GM19035 (cell line): ENCODE measurements at regions not wholly inside any gene's neighbourhood (a gene's known extent, or its start where the extent isn't known, plus 50 kb on each side); places are given as distances from the start of the nearest gene placed in this dataset.

ENCODE experiments used
- ATAC-seq: cut with Tn5 transposase; IDR thresholded peaks from one replicate; pipeline ENCODE4 v1.9.1; 2021; ENCODE audit not compliant: unreplicated experiment

DNA sequence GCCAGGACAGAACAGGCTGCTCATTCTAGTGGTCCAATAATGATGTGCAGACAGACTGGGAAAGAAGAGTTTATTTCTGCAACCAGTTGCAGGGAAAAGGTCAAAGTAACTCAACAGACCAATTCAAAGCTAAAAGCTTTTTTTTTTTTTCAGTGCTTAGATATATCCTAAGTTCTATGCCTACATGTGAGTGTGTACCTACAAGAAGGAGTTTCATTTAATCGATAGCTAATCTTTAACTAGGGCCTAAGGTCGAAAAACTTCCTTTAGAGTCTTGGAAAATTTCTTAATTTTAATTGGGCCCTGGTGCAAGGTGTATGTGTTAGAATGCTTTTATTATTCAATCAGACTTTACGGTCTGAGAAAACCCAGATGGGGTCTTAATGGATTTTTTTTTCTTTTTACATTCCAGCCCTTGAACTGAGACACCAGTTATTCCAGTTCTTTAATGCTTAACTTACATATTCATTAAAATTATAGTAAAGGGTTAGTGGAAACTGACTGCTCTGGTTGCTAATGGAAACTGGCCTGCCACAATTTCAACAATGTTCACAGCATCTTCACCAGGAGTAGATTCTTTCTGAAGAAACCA lies 365.3 kb downstream of the MTRR start:
- ATAC-seq, result no peak

DNA sequence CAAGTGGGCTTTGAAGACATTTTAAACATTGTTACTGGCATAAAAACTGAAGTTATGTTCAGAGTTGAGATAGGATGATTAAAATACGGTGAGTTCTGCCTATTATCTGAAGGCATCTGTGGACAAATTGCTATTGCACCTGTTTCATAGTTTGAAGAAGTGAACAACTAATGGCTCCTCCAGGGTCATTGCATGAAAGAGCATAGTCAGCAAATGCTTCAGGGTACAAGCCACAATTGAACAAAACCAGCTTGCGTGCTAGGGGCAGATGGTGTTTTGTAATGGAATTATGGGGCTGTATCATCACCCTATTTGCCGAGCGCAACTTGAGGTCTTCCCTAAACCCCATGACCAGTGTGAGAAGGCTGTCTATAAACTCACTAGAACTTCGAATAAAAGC lies 369.1 kb downstream of the MTRR start:
- no peak for ATAC-seq

DNA sequence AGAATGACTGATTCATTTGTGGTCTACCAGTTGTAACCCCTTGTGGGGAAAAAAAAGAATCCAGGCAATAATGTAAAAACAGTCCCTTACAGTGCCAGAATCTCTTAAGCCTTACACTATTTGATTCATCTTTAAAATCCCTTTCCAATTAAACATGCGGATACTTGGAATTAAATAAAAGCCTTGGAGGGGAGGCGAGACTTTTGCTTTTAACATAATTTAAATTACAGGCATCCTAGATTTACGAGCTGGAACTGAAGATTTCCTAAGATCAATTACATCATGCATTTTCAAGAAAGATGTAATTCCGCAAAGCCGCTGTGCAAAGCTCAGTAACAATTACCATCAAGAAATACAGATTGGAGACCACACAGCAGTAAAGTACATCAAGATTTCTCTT lies 370.2 kb downstream of the MTRR start:
- no peak for ATAC-seq

DNA sequence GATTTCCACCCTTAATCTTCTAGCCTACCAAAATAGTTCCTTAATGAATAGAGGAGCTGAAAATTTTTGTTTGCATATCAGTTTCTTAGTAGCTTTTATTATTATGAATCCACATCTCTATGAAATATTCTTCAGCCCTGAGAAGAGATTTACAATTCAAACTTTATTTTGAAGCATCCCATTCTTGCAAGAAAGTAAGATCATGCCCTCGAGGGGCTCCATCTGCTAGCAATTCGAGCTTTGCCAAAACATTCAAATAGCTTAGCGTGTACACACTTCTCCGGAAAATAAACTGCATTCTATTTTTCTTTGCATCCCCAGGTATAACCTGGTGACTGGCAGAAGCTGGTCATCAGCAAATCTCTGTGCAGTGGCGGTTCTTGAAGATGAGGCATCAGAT lies 370.7 kb downstream of the MTRR start:
- ATAC-seq, result no peak

DNA sequence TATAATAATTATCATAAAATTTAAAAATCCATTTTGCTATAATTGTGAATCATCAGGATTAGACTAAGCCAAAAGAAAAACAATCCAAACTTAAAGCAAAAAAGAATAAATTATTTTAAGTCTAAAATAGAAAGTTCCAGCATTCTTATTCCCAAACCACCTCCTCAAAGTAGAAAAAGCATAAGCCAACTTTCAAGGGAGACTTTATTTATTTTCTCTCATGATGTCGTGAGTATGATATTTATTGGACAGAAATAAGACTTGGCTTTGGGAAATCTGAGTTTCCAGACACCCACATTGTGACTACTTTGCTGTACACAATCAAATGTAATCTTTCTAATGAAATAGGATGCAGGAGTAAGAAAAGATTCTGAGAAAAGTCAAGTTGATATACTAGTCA lies 372.1 kb downstream of the MTRR start:
- ATAC-seq, result no peak

DNA sequence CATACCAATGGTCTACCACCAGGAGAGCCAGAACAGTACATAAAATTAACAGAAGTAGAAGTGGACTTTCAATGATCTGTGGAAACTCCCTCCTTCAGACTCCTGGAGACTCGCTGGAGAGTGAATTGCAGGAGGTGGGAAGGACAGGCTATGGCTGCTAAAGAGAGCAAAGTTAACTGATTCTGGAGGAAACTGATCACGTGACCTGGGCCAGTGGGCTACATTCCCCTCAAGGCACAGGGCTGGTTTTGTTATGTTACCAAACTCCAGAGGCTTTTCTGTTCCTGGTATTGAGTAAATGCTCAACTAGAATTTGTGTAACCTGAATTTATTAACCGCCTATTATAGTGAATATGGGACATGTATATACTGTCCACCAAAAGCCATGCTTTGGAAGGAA lies 372.6 kb downstream of the MTRR start:
- ATAC-seq, result no peak

DNA sequence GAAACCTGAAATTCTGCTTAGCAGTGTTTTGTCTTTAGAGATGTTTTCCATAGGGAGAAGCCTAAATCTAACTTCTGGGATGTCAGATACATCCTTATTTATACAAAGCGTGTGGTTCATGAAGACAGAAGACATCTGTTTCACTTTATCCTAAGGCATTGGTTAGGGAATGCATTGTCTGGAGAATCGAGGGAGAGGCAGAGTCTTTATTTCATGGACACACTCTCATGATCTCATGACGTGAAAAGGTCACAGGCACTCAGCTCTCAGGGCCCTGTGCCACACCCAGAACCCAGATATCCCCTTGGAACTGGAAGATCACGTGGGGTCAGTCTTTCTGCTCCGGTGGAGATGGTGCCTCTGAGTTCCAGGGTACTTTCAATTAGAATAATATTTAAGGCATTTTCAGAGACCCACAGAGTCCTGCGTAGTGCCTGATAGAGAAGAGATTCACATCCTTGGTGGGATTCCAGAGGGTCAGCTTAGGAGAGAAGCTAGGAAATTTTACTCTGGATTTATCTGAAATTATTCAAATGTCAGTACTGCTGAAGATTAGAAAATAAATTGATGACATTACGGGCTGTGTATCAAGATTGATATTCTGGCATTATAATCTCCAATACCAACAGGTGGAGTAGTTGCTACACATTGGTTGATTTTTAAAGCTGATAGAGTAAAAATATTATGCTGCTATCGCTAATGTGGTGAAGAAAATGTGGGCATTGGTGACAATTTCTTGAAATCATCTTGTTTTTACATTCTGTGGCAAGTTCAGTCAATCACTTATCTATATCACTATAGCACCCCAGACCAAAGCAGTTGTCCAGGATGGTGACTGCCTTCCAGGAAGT lies 378.3 kb downstream of the MTRR start:
- ATAC-seq, result no peak

DNA sequence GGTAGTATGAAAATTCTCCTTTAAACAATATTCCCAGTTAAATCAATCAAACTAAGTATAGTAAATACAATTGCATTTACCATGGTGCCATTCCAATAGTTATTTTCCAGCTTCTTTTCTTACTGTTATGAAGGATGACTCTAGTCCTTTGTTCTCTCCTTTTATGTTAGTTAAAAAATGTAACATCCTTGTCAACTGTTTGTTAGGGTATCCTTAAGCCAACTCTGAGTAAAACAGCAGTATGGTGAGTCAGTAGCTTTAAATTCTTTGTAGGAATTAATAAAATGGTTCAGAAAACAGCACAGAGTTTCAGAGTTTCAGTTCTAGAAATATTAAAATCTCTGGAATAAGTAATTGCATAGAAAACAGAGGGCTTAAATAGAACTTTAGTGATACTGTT lies 384.4 kb downstream of the MTRR start:
- no peak for ATAC-seq

DNA sequence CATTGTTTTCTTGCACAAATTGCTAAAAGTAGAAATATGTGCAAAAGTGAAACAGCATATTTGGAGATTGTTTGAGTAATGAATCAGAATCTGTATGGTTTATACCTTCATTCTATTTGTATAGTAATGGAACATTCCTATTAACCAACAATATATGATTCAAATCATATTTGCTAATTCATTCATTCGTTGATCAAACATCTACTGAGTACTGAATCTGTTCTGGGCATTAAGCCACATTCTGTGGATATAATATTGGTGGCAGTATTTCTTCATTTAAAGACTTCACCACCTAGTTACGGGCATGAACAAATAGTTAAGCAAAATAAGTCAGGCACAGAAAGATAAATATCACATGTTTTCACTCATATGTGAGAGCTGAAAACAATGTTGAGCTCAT lies 385.7 kb downstream of the MTRR start:
- no peak for ATAC-seq

DNA sequence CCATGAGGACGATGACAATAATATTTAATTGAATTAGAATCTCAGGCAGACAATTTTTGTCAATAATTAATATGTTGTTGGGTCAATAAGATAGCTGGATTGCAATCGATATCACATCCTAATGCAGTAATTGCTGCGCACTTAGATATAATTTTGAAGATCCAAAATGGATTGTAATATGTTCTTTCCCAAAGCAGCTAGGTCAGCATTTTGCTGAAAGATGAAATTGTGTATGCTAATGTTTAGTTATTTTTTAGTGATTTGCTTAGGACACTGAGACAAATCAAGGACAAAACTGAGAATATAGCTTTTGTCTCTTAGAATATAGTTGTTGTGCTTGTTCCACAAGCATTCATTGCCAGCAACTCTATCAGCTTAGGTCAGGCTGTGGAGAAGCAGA lies 389.9 kb downstream of the MTRR start:
- ATAC-seq, result no peak

DNA sequence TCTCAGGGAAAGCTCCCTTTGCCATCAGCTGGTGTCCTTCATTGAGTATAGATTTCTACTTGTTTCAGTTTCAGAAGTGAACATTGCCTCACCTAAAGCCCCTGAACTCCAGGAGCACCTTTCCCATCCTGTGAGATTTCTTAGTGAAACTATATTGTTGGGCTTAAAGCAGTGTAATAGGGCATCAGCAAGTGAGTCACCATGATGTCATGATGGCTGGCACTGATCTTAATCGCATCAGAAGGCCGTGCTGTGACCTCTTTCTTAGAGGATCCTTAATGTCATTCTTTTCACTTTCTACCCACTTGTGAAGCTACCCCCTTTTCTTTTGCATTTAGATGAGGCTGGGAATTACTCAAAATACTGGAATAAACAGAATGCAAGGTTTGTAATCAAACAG lies 401.3 kb downstream of the MTRR start:
- ATAC-seq, result no peak

DNA sequence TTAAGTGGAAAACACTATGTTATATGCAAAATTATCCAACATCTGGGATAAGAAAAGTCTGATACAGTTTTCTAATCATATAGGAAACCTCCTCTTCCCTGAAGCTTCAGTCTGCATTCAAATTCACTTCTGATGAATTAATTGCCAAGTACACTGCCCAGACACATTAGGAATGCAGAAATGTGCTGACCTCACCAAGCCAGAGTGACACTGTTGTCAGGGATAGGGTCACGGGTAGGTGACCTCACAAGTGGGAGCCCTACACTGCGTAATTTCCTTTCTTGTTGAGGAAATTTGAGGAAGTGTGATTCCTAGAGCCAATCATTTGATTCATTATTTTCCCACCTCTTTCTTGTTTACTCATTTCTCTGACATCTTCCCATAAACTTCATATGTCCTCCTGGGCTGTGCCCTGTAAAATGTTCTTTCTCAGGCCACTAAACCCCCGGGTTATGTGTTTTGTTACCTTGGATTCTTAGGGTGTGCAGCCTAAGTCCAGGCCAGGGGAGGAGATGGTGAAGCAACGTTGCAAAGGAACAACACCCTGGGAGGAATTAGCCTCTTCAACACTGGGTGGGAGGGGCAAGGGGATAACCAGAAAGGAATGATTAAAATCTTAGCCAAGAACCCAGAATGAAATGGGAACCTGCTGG lies 411.9 kb downstream of the MTRR start:
- no peak for ATAC-seq

DNA sequence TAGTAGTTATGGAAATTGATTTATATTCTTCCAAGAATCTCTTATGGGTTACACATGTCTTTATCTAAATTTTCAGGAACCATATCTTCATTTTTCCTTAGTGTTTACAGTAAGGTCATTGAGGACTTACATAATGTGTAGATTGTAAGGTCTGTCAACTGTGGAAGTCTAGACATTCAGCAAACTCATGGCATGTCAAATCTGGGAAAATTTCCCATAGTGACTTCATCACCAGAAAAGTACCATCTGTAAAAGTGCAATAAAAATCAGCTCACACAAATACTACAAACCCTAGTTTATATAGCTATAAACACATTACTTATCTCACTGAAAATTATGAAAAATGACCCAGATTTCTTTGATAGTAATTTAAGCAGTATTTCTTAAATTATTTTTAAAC lies 419.4 kb downstream of the MTRR start:
- no peak for ATAC-seq

DNA sequence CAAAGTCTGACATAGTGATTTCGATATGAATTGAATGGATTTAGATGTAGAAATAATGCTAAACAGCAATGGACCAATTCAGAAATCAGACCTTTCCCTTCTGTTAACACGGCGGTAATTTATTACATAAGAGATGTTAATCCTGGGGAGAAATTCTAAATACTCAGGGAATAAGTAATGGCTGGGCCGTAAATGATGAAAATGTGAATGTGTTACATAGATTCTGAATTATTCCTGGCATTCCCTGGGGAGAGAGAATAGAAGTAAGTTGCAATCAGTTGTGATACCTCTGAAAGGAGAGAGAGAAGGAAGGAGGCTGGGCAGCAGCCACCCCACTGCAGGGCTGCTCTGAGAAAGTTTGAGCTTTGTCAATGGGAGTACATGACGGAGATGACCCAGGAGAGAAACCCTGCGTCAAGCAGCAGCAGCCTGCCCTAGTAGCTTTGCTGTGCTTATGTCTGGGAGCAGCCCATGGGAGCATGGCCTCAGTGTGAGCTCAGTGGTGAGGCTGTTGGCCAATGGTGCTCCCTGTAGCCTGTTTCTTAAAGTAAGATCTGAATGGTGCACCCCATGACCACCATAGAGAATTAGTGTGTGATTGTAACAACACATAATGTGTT lies 420.1 kb downstream of the MTRR start:
- no peak for ATAC-seq

DNA sequence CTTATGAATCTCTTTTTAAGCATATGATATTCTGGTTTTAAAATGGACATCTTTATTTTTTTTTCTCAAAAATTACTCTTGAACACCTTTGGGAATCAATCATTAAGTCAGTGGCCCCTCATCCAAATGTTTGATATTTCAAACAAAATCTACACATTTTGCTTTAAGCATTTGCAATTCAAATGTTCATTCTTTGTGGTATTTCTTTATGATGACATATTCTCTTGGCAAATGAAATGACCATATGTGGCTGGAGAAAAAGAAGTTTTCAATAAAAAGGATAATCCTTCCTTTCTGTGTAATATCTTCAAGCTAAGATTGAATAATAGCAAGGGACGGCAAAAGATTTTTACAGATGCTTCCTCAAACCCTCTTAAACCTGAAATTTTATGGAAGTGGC lies 420.8 kb downstream of the MTRR start:
- ATAC-seq, result no peak

DNA sequence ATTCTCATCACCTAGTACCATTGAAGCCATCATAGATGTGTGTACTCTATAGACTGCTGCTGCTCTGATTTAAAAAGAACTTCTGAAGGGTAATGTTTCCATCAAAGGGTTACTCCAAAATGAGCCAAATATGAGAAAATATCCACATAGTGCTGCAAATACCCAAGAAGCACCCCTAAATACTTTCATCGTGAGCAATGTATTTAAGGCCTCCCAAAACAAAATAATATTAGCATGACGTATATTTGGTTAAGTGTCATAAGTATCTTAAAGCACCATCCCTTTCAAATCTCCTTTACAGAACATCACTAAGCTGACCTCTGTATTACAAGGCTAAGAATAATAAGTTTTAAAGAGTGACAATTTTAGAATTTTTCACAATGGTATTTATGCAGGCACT lies 421.8 kb downstream of the MTRR start:
- ATAC-seq, result no peak

DNA sequence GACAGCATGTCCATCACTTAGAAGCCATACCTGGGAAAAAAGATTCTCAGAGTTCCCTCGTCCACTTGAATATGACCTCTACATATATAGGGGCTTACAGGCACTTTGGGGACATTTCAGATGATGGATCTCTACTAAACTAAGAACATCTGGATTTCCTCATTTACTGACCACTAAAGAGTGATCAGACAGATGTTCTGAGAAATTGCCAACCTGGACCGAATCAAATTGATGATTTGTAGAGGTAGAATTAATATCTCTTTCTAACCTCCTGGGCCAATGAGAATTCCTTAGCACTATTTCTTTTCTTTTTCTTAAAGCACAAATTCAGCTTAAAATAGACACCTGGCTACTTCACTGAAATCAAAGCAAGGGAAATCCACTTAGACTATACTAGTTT lies 422.7 kb downstream of the MTRR start:
- ATAC-seq, result no peak

DNA sequence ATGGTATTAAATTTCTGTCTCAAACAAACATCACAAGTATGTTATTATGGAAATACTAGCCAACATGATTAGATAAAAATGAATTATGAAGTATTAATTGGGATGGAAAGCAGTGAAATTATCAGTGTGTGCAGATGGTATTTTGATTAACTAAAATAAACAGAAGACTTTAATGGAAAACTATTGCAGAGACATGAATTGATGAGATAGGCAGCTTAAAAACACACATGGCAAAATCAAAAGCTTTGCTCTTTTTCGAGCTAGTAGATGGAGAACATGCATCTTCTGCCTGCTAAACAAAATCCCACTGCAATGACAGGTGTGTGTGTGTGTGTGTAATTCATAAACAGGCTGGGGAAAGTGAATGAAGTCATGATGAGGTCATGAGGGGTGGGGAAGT lies 426.2 kb downstream of the MTRR start:
- ATAC-seq, result no peak

DNA sequence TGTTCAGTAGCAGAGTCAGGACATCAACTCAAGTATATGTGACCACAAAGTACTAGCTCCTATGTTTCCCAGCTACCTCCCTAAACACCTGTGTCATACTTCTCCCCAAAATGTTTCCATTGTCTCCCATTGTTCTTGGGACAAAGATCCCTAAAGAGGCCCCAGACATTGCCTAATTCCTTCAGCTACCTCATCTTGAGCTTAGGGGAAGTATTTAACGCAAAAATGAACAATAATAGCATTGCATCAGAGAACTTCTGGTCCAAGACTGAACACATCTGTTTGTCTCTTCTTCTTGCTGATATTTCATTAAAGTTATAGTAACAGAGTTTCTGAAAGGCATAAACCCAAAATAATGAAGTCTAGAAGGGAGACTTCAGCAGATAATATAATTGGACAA lies 430.8 kb downstream of the MTRR start:
- ATAC-seq, result no peak

DNA sequence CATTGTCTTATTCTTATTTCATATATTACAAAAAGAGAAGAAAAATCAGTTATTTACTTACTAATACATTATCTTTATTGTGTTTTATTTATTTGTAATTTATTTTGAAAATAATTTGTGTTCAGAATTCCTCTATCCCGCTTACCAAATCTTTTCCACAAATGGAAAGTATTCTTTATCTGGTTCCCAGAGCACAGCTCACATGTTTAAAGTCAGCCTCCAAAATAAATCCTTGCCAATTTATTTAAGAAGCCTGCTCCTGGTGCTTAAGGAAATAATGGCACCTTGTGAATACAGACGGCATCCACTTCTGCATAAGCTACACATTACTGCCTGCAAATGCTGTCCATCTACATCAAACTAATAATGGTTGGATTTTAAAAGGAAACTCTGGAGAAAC lies 435.4 kb downstream of the MTRR start:
- ATAC-seq, result no peak

DNA sequence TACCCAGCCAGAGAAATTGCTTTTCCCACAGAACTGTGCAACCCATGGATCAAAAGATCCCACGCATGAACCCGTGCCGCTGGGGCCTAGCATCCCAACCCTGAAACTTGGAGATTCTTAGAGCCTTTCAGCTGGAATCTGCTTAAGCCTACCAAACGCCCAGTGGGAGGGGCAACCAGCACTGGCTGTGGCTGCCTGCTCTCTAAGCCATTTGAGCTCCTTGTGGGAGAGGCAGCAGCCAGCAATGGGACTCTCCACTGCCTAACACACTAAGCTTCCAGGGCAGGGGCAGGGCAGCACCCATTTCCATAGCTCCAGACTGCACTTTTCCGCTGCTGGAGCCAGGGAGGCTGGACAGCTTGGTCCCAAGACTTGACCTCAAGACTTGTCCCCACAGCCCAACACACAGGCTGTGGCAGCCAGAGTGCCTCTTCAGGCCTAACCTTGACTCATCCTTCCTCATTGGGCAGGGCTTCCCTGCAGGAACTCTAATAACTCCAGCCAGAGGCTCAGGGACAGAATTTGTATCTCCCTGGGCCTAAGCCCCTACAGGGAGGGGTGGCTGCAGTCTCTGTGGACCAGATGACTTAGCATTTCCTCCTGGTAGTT lies 437.4 kb downstream of the MTRR start:
- no peak for ATAC-seq

DNA sequence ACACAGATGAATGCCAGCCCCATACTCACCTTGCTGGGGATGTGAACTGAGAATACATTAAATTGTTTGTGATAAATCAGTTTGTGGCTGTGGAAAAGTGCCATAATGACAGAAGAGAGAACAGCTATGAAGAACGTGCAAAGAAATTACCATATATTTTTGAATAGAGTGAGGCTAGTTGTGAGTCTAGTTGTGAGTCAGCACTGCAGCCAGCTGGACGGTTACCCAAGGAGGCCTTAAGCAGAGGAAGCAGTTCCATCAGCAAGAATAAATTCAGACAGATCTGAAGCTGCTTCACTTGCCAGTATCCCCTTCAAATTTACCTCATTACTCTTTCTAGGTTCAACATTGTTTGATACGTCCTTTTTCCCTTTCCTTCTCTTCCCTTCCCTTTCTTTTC lies 446.0 kb downstream of the MTRR start:
- no peak for ATAC-seq
